ENCODE measurements at regions not wholly inside any gene's neighbourhood (a gene's known extent, or its start where the extent isn't known, plus 50 kb on each side); places are given as distances from the start of the nearest gene placed in this dataset.

DNA sequence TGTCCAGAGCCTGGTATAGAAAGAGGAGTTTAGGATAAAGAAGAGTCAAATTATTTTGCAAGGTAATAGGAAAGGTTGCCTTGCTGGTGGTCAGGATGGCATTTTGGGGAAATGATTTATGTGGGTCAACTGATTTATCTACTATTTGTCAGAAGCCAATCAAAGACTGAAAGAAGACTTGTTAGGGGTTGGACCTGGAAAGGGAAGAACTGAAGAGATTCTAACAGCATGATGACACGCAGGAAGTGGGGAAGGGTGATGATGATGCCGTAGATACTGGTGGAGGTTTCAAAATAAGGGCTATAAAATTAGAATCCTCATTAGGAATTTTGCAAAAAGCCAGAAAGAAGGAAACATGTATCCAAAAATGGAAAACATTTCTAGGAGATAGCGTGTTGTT is 60.7 kb upstream of the FGF14 start:
- Mint-ChIP-seq H3K4me1 (ENCODE audit: unreplicated experiment) (no peaks in the 10 kb centered on the region), H3K36me3 (ENCODE audit: unreplicated experiment) (no peaks in the 10 kb centered on the region), H3K9me3 (ENCODE audit: unreplicated experiment) (no peaks in the 10 kb centered on the region), H3K4me3 (ENCODE audit: unreplicated experiment) (no peak overlapping the region), H3K27ac (ENCODE audit: unreplicated experiment) (no peak overlapping the region), H3K27me3 (ENCODE audit: unreplicated experiment) (peaks cover 27% of the 10 kb centered on the region)
- TF ChIP-seq, protein P1, sequence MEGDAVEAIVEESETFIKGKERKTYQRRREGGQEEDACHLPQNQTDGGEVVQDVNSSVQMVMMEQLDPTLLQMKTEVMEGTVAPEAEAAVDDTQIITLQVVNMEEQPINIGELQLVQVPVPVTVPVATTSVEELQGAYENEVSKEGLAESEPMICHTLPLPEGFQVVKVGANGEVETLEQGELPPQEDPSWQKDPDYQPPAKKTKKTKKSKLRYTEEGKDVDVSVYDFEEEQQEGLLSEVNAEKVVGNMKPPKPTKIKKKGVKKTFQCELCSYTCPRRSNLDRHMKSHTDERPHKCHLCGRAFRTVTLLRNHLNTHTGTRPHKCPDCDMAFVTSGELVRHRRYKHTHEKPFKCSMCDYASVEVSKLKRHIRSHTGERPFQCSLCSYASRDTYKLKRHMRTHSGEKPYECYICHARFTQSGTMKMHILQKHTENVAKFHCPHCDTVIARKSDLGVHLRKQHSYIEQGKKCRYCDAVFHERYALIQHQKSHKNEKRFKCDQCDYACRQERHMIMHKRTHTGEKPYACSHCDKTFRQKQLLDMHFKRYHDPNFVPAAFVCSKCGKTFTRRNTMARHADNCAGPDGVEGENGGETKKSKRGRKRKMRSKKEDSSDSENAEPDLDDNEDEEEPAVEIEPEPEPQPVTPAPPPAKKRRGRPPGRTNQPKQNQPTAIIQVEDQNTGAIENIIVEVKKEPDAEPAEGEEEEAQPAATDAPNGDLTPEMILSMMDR (IDR thresholded peaks at IDR 0.05) = no peak
- DNase-seq (ENCODE audit: extremely low spot score, unreplicated experiment) = no peak

DNA sequence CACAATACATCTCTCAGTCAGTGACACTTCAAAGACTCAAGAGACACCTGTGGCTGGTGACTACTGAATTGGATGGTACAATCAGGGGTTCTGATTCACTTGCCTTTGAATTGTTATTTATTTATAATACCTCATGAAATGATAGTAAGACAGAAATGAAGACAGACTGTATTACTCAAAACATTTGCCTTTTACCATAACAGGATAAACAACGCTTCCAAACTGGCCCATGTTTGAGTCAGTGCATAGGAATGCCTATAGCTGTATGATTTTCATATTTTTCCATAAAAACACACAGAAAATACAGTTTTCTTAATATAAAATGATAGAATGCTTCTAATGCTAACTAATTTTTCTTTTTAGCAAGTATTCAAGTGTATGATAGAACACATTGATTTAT is 59.5 kb upstream of the FGF14 start:
- Mint-ChIP-seq H3K36me3 (ENCODE audit: unreplicated experiment) (no peaks in the 10 kb centered on the region), H3K27me3 (ENCODE audit: unreplicated experiment) (peaks cover 24% of the 10 kb centered on the region), H3K4me1 (ENCODE audit: unreplicated experiment) (no peaks in the 10 kb centered on the region), H3K4me3 (ENCODE audit: unreplicated experiment) (no peak overlapping the region), H3K27ac (ENCODE audit: unreplicated experiment) (no peak overlapping the region), H3K9me3 (ENCODE audit: unreplicated experiment) (no peaks in the 10 kb centered on the region)
- no peak for DNase-seq (ENCODE audit: extremely low spot score, unreplicated experiment)
- TF ChIP-seq, protein P1 (IDR thresholded peaks at IDR 0.05) = no peak

DNA sequence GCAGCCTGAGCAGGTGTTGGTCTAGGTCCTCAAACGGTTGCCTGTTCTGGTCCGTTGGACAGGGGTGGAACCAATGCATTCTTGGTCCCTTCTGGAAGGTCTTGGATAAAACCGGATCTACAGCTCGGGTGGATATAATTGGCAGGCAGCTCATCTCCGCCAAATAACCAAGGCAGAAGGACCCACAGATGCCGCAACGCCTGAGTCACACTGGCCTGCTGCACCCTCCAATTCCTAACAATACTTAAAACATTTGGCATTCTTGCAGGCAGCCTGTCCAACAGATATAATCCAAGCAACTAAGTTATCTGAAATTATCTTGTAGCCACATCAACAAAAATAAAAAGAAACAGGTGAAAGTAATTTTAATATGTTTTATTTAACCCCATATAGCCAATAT is 59.0 kb upstream of the FGF14 start:
- TF ChIP-seq, protein P1 (IDR thresholded peaks at IDR 0.05) = no peak

DNA sequence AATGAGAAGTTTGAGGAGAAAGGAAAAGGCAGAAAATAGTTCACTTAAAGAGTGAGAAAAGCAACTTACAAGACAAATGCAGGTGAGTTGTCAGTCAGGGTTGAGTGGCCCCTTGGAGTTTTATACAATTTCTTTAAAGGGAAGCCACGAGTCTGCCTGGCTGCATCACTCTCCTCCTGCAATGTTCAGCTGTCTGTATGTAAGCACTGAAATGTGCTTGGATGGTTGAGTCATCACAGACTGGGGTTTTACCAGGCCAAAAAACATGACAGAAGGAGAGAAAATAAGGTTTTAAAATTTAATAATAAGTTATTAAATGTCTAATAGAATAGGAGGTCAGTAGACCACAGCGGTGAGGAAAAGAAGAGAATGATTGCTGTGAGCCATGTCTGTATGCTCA is 51.0 kb upstream of the FGF14 start:
- Mint-ChIP-seq H3K9me3 (ENCODE audit: unreplicated experiment) (no peaks in the 10 kb centered on the region), H3K4me1 (ENCODE audit: unreplicated experiment) (no peaks in the 10 kb centered on the region), H3K4me3 (ENCODE audit: unreplicated experiment) (no peak overlapping the region), H3K27me3 (ENCODE audit: unreplicated experiment) (peaks cover 32% of the 10 kb centered on the region), H3K27ac (ENCODE audit: unreplicated experiment) (no peak overlapping the region), H3K36me3 (ENCODE audit: unreplicated experiment) (no peaks in the 10 kb centered on the region)
- TF ChIP-seq, protein P1 (IDR thresholded peaks at IDR 0.05) = no peak
- no peak for DNase-seq (ENCODE audit: extremely low spot score, unreplicated experiment)

More for the DNA sequence above, 59.0 kb upstream of the FGF14 start:
- Mint-ChIP-seq H3K27me3 (ENCODE audit: unreplicated experiment) (peaks cover 24% of the 10 kb centered on the region), H3K27ac (ENCODE audit: unreplicated experiment) (no peak overlapping the region), H3K4me1 (ENCODE audit: unreplicated experiment) (no peaks in the 10 kb centered on the region), H3K4me3 (ENCODE audit: unreplicated experiment) (no peak overlapping the region), H3K9me3 (ENCODE audit: unreplicated experiment) (no peaks in the 10 kb centered on the region), H3K36me3 (ENCODE audit: unreplicated experiment) (no peaks in the 10 kb centered on the region)
- no peak for DNase-seq (ENCODE audit: extremely low spot score, unreplicated experiment)

Measured in osteocyte (in vitro differentiated cells).